OCI-LY1 (cell line): ENCODE measurements at regions not wholly inside any gene's neighbourhood (a gene's known extent, or its start where the extent isn't known, plus 50 kb on each side); places are given as distances from the start of the nearest gene placed in this dataset.

ENCODE experiments used
- CTCF ChIP-seq: fragments of 200-600 bp; sonication (generic), shearing (Covaris generic); IDR thresholded peaks from 2 replicates; pipeline ENCODE4 v1.5.1; 2017; ENCODE audit warnings: mild to moderate bottlenecking, antibody characterized with exemption, low read length, moderate library complexity, mixed read lengths
- EZH2 ChIP-seq: fragments of 200-600 bp; sonication (generic), shearing (Covaris generic); IDR thresholded peaks from 2 replicates; pipeline ENCODE4 v1.8.0; 2017; ENCODE audit warnings: borderline replicate concordance, mixed run types, mild to moderate bottlenecking, antibody characterized with exemption, low read length, moderate library complexity, mixed read lengths

- no peak for TF ChIP-seq CTCF
- TF ChIP-seq EZH2 = no peak
Observed at GRCh38 chr4:116638592-116638991, 446.8 kb downstream of the TRAM1L1 start.
